Keratinocyte (primary cell): ENCODE measurements at regions not wholly inside any gene's neighbourhood (a gene's known extent, or its start where the extent isn't known, plus 50 kb on each side); places are given as distances from the start of the nearest gene placed in this dataset.
"Not testable (repeated sequence)": the region's sequence is repeated elsewhere in the genome, so short reads cannot be mapped to it uniquely, and the experiment has no call there.

Experiments
- EZH2 ChIP-seq: IDR thresholded peaks from one replicate; pipeline ENCODE4 v1.6.1; 2012; ENCODE audit warnings: inconsistent platforms, mild to moderate bottlenecking, low read length, moderate library complexity
- TF ChIP-seq, protein P1 (sequence below), 3 experiments: IDR thresholded peaks in 1 of 3; conservative IDR thresholded peaks in 1 of 3; optimal IDR thresholded peaks in 1 of 3; 2 replicates in 2 of 3; 3 replicates in 1 of 3; pipeline versions ENCODE3 to v1.5.1; 2011; ENCODE audit warnings: low read length in 3 of 3, mild to moderate bottlenecking in 3 of 3, moderate library complexity in 2 of 3, control low read depth in 1 of 3, inconsistent platforms in 1 of 3; ENCODE audit not compliant: insufficient read depth in 2 of 3; ENCODE audit errors: extremely low read depth in 1 of 3

DNA sequence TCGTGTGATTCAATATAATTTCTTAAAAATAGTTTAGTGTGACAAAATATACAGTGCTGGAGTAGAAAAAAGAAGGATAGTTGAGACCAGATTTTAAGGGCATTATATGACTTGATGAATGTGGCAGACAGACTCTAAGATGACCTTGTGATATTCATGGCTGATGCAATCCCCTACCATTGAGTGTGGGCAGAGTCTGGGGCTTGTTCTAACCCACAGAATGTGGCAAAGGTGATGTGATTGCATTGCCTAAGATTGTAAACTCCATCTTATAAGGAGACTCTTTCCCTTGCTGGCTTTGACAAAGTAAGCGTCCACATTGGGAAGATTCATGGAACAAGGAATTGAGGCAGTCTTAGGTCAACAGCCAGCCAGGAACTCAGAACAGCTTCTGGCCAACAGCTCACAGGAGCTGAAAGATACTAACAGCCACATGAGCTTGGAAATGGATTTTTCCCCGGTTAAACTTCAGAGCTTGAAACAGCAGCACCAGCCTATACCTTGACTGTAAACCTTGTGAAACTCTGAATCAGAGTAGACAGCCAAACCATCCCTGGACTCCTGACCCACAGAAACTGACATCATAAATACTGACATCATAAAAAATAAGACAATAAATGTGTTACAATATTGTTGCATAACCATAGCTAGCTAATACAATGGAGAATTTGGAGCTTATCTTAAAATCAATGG, 864.5 kb downstream of the TTLL7 start:
- TF ChIP-seq, protein P1, sequence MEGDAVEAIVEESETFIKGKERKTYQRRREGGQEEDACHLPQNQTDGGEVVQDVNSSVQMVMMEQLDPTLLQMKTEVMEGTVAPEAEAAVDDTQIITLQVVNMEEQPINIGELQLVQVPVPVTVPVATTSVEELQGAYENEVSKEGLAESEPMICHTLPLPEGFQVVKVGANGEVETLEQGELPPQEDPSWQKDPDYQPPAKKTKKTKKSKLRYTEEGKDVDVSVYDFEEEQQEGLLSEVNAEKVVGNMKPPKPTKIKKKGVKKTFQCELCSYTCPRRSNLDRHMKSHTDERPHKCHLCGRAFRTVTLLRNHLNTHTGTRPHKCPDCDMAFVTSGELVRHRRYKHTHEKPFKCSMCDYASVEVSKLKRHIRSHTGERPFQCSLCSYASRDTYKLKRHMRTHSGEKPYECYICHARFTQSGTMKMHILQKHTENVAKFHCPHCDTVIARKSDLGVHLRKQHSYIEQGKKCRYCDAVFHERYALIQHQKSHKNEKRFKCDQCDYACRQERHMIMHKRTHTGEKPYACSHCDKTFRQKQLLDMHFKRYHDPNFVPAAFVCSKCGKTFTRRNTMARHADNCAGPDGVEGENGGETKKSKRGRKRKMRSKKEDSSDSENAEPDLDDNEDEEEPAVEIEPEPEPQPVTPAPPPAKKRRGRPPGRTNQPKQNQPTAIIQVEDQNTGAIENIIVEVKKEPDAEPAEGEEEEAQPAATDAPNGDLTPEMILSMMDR (optimal IDR thresholded peaks at IDR 0.05 in 1 of 3, IDR thresholded peaks at IDR 0.05 in 1 of 3, conservative IDR thresholded peaks at IDR 0.05 in 1 of 3; ENCODE audit: extremely low read depth in 1 of 3, insufficient read depth in 2 of 3, low read length in 3 of 3): not testable (repeated sequence)
- TF ChIP-seq EZH2: not testable (repeated sequence)
